GM21576 (cell line): ENCODE measurements at regions not wholly inside any gene's neighbourhood (a gene's known extent, or its start where the extent isn't known, plus 50 kb on each side); places are given as distances from the start of the nearest gene placed in this dataset.
"Not testable (repeated sequence)": the region's sequence is repeated elsewhere in the genome, so short reads cannot be mapped to it uniquely, and the experiment has no call there.

ENCODE experiments used
- ATAC-seq: cut with Tn5 transposase; IDR thresholded peaks from one replicate; pipeline ENCODE4 v1.9.1; 2021; ENCODE audit warnings: mild to moderate bottlenecking, moderate library complexity; ENCODE audit not compliant: unreplicated experiment

- ATAC-seq: no peak
Measured at GRCh38 chr10:71081229-71081560, 131.2 kb upstream of the UNC5B start.

- no peak for ATAC-seq
Measured at GRCh38 chr10:71081912-71082311, 130.5 kb upstream of the UNC5B start.

GRCh38 chr10:71082960-71083715 is 129.2 kb upstream of the UNC5B start:
- ATAC-seq: no peak

- ATAC-seq: no peak
Measured at GRCh38 chr10:71083716-71083975, 128.7 kb upstream of the UNC5B start.

- ATAC-seq: no peak
Measured at GRCh38 chr10:71084061-71084817, 128.1 kb upstream of the UNC5B start.

GRCh38 chr10:71084818-71085126 is 127.6 kb upstream of the UNC5B start:
- ATAC-seq: no peak

GRCh38 chr10:71085689-71086438 is 126.5 kb upstream of the UNC5B start:
- no peak for ATAC-seq

- ATAC-seq: no peak
Measured at GRCh38 chr10:71086439-71087080, 125.8 kb upstream of the UNC5B start.

- ATAC-seq: no peak
Measured at GRCh38 chr10:71087622-71088021, 124.7 kb upstream of the UNC5B start.

- ATAC-seq: no peak
Measured at GRCh38 chr10:71088054-71088453, 124.3 kb upstream of the UNC5B start.

- ATAC-seq: not testable (repeated sequence)
Measured at GRCh38 chr10:71088578-71088977, 123.8 kb upstream of the UNC5B start.

- no peak for ATAC-seq
Measured at GRCh38 chr10:71089162-71089561, 123.2 kb upstream of the UNC5B start.

GRCh38 chr10:71090330-71090729 is 122.0 kb upstream of the UNC5B start:
- ATAC-seq: no peak

- ATAC-seq: no peak
Measured at GRCh38 chr10:71090801-71091200, 121.6 kb upstream of the UNC5B start.

GRCh38 chr10:71092812-71093401 is 119.5 kb upstream of the UNC5B start:
- ATAC-seq: no peak

GRCh38 chr10:71093531-71093930 is 118.8 kb upstream of the UNC5B start:
- ATAC-seq: no peak

GRCh38 chr10:71094712-71095390 is 117.5 kb upstream of the UNC5B start:
- ATAC-seq: no peak

GRCh38 chr10:71099731-71100361 is 112.5 kb upstream of the UNC5B start:
- no peak for ATAC-seq

- ATAC-seq: no peak
Measured at GRCh38 chr10:71103961-71104360, 108.4 kb upstream of the UNC5B start.

GRCh38 chr10:71106151-71106550 is 106.2 kb upstream of the UNC5B start:
- not testable (repeated sequence) for ATAC-seq
